HAP-1 (cell line): ENCODE measurements at regions not wholly inside any gene's neighbourhood (a gene's known extent, or its start where the extent isn't known, plus 50 kb on each side); places are given as distances from the start of the nearest gene placed in this dataset.

Experiments used
- DNase-seq, 2 experiments: peaks; one replicate each; pipeline ENCODE4 v3.0.0-alpha.2; 2016 to 2020; ENCODE audit warnings: low spot score in 2 of 2
- H3K27me3 ChIP-seq: fragments of 250-450 bp; sonication (Bioruptor Pico); 2 replicates; pipeline ENCODE4 v1.5.1; 2020; ENCODE audit warnings: low read depth, mild to moderate bottlenecking, moderate library complexity
- H3K36me3 ChIP-seq: fragments of 250-450 bp; sonication (Bioruptor Pico); replicated peaks from 2 replicates; pipeline ENCODE4 v1.5.1; 2020; ENCODE audit warnings: mild to moderate bottlenecking
- H3K4me1 ChIP-seq: fragments of 250-450 bp; sonication (Bioruptor Pico); 2 replicates; pipeline ENCODE4 v1.5.1; 2020; ENCODE audit warnings: mild to moderate bottlenecking
- H3K4me3 ChIP-seq: fragments of 250-450 bp; sonication (Bioruptor Pico); 2 replicates; pipeline ENCODE4 v1.5.1; 2020; ENCODE audit warnings: mild to moderate bottlenecking, moderate library complexity
- H3K9me3 ChIP-seq: fragments of 250-450 bp; sonication (Bioruptor Pico); 2 replicates; pipeline ENCODE4 v1.5.1; 2020; ENCODE audit warnings: mild to moderate bottlenecking, moderate library complexity
- in situ Hi-C: fragments of 300-500 bp; cut with MboI; formaldehyde crosslinking; loops from 3 replicates; pipeline ENCODE4 v1.14.3; 2020; ENCODE audit warnings: low sequenced_read_pairs, inconsistent platforms, mixed read lengths

- H3K4me1 ChIP-seq, result 0 out of 2 replicates have a peak, but pooled peaks cover under 1% of the 10 kb centered on the region
- H3K27me3 ChIP-seq, result no peaks in the 10 kb centered on the region
- DNase-seq, result no peak
- H3K9me3 ChIP-seq, result no peaks in the 10 kb centered on the region; the same call in 1 of the 2 replicates
- H3K36me3 ChIP-seq, result no peaks in the 10 kb centered on the region
- in situ Hi-C loops, result no loop called here
- H3K4me3 ChIP-seq, result no peak overlapping the region
These were observed 134.3 kb upstream of the TACR1 start for GRCh38 chr2:75333646-75334045.

- Histone ChIP-seq H3K27me3 (no peaks in the 10 kb centered on the region), H3K36me3 (no peaks in the 10 kb centered on the region), H3K4me3 (no peak overlapping the region), H3K4me1 (no peaks in the 10 kb centered on the region), H3K9me3 (no peaks in the 10 kb centered on the region)
- in situ Hi-C loops, result no loop called here
- DNase-seq, result no peak
These were observed 128.8 kb upstream of the TACR1 start for GRCh38 chr2:75328156-75328555.

- Histone ChIP-seq H3K36me3 (no peaks in the 10 kb centered on the region), H3K9me3 (no peaks in the 10 kb centered on the region), H3K4me3 (no peak overlapping the region), H3K27me3 (no peaks in the 10 kb centered on the region), H3K4me1 (no peaks in the 10 kb centered on the region)
- in situ Hi-C loops, result no loop called here
- no peak for DNase-seq
These were observed 128.0 kb upstream of the TACR1 start for GRCh38 chr2:75327334-75327733.

- DNase-seq, result no peak
- no peaks in the 10 kb centered on the region for H3K9me3 ChIP-seq
- H3K4me3 ChIP-seq, result no peak overlapping the region
- H3K36me3 ChIP-seq, result no peaks in the 10 kb centered on the region
- in situ Hi-C loops, result no loop called here
- H3K27me3 ChIP-seq, result no peaks in the 10 kb centered on the region
- H3K4me1 ChIP-seq, result no peaks in the 10 kb centered on the region
These were observed 127.3 kb upstream of the TACR1 start for GRCh38 chr2:75326645-75327044.

- Histone ChIP-seq H3K36me3 (no peaks in the 10 kb centered on the region), H3K4me1 (no peaks in the 10 kb centered on the region), H3K27me3 (no peaks in the 10 kb centered on the region), H3K9me3 (no peaks in the 10 kb centered on the region), H3K4me3 (no peak overlapping the region)
- no peak for DNase-seq
- in situ Hi-C loops, result no loop called here
These were observed 126.3 kb upstream of the TACR1 start for GRCh38 chr2:75325594-75325993.

- no peaks in the 10 kb centered on the region for H3K36me3 ChIP-seq
- in situ Hi-C loops, result no loop called here
These were observed 125.6 kb upstream of the TACR1 start for GRCh38 chr2:75324861-75325284.

GRCh38 chr2:75324141-75324540 lies 124.8 kb upstream of the TACR1 start:
- no peak for DNase-seq
- H3K4me1 ChIP-seq, result no peaks in the 10 kb centered on the region
- in situ Hi-C loops, result no loop called here
- H3K36me3 ChIP-seq, result no peaks in the 10 kb centered on the region
- H3K9me3 ChIP-seq, result no peaks in the 10 kb centered on the region
- H3K4me3 ChIP-seq, result no peak overlapping the region
- H3K27me3 ChIP-seq, result no peaks in the 10 kb centered on the region

More at GRCh38 chr2:75324861-75325284, 125.6 kb upstream of the TACR1 start:
- no peak for DNase-seq
- H3K9me3 ChIP-seq, result no peaks in the 10 kb centered on the region
- no peak overlapping the region for H3K4me3 ChIP-seq
- no peaks in the 10 kb centered on the region for H3K4me1 ChIP-seq
- H3K27me3 ChIP-seq, result no peaks in the 10 kb centered on the region

- H3K4me3 ChIP-seq, result no peak overlapping the region
- no peaks in the 10 kb centered on the region for H3K36me3 ChIP-seq
- no peaks in the 10 kb centered on the region for H3K9me3 ChIP-seq
- H3K27me3 ChIP-seq, result no peaks in the 10 kb centered on the region
- DNase-seq, result no peak
- H3K4me1 ChIP-seq, result no peaks in the 10 kb centered on the region
- in situ Hi-C loops, result no loop called here
These were observed 122.2 kb upstream of the TACR1 start for GRCh38 chr2:75321599-75321922.

- H3K9me3 ChIP-seq, result no peaks in the 10 kb centered on the region
These were observed 121.7 kb upstream of the TACR1 start for GRCh38 chr2:75320898-75321598.

GRCh38 chr2:75319951-75320350 lies 120.6 kb upstream of the TACR1 start:
- in situ Hi-C loops, result no loop called here
- no peaks in the 10 kb centered on the region for H3K36me3 ChIP-seq

More at GRCh38 chr2:75320898-75321598, 121.7 kb upstream of the TACR1 start:
- Histone ChIP-seq H3K27me3 (no peaks in the 10 kb centered on the region), H3K4me1 (no peaks in the 10 kb centered on the region), H3K4me3 (no peak overlapping the region), H3K36me3 (no peaks in the 10 kb centered on the region)
- DNase-seq, result no peak
- in situ Hi-C loops, result no loop called here

GRCh38 chr2:75317802-75318201 lies 118.5 kb upstream of the TACR1 start:
- Histone ChIP-seq H3K4me3 (no peak overlapping the region), H3K4me1 (no peaks in the 10 kb centered on the region), H3K36me3 (no peaks in the 10 kb centered on the region), H3K27me3 (no peaks in the 10 kb centered on the region), H3K9me3 (no peaks in the 10 kb centered on the region)
- in situ Hi-C loops, result no loop called here
- no peak for DNase-seq

More at GRCh38 chr2:75319951-75320350, 120.6 kb upstream of the TACR1 start:
- no peaks in the 10 kb centered on the region for H3K4me1 ChIP-seq
- H3K4me3 ChIP-seq, result no peak overlapping the region
- no peaks in the 10 kb centered on the region for H3K9me3 ChIP-seq
- H3K27me3 ChIP-seq, result no peaks in the 10 kb centered on the region
- no peak for DNase-seq

GRCh38 chr2:75317316-75317715 lies 118.0 kb upstream of the TACR1 start:
- no peaks in the 10 kb centered on the region for H3K4me1 ChIP-seq
- no peaks in the 10 kb centered on the region for H3K9me3 ChIP-seq
- H3K4me3 ChIP-seq, result no peak overlapping the region
- DNase-seq, result no peak
- in situ Hi-C loops, result no loop called here
- H3K36me3 ChIP-seq, result no peaks in the 10 kb centered on the region
- no peaks in the 10 kb centered on the region for H3K27me3 ChIP-seq

GRCh38 chr2:75315436-75315835 lies 116.1 kb upstream of the TACR1 start:
- H3K9me3 ChIP-seq, result no peaks in the 10 kb centered on the region
- in situ Hi-C loops, result no loop called here
- no peaks in the 10 kb centered on the region for H3K4me1 ChIP-seq
- H3K4me3 ChIP-seq, result no peak overlapping the region
- no peaks in the 10 kb centered on the region for H3K36me3 ChIP-seq
- no peak for DNase-seq
- H3K27me3 ChIP-seq, result no peaks in the 10 kb centered on the region

- Histone ChIP-seq H3K4me1 (no peaks in the 10 kb centered on the region), H3K4me3 (no peak overlapping the region), H3K9me3 (no peaks in the 10 kb centered on the region), H3K36me3 (no peaks in the 10 kb centered on the region), H3K27me3 (no peaks in the 10 kb centered on the region)
- in situ Hi-C loops, result no loop called here
- peak in 1 of 2 experiments; percentile 44 for DNase-seq
These were observed 112.7 kb upstream of the TACR1 start for GRCh38 chr2:75311993-75312392.

GRCh38 chr2:75311521-75311920 lies 112.2 kb upstream of the TACR1 start:
- Histone ChIP-seq H3K4me3 (no peak overlapping the region), H3K4me1 (no peaks in the 10 kb centered on the region), H3K36me3 (no peaks in the 10 kb centered on the region), H3K27me3 (no peaks in the 10 kb centered on the region), H3K9me3 (no peaks in the 10 kb centered on the region)
- in situ Hi-C loops, result no loop called here
- DNase-seq, result no peak
